HG03280 (cell line): ENCODE measurements at regions not wholly inside any gene's neighbourhood (a gene's known extent, or its start where the extent isn't known, plus 50 kb on each side); places are given as distances from the start of the nearest gene placed in this dataset.
"Not testable (repeated sequence)": the region's sequence is repeated elsewhere in the genome, so short reads cannot be mapped to it uniquely, and the experiment has no call there.

Experiments
- ATAC-seq: cut with Tn5 transposase; IDR thresholded peaks from one replicate; pipeline ENCODE4 v1.9.1; 2021; ENCODE audit warnings: mild to moderate bottlenecking, moderate library complexity; ENCODE audit not compliant: unreplicated experiment

GRCh38 chr12:75685617-75686225 lies 174.3 kb upstream of the KRR1 start:
- ATAC-seq = no peak

GRCh38 chr12:75684678-75685616 lies 173.5 kb upstream of the KRR1 start:
- ATAC-seq = no peak

DNA sequence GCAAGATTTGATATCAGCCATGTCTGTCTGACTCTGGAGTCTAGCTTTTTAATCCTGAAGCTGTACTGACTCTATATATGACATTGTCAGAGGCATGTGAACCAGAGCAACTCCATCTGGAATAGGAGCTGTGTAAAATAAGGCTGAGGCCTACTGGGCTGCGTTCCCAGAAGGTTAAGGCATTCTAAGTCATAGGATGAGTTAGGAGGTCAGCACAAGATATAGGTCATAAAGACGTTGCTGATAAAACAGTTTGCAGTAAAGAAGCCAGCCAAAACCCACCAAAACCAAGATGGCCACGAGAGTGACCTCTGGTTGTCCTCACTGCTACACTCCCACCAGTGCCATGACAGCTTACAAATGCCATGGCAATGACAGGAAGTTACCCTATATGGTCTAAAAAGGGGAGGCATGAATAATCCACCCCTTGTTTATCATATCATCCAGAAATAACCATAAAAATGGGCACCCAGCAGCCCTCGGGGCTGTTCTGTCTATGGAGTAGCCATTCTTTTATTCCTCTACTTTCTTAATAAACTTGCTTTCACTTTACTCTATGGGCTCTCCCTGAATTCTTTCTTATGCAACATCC lies 172.7 kb upstream of the KRR1 start:
- not testable (repeated sequence) for ATAC-seq

DNA sequence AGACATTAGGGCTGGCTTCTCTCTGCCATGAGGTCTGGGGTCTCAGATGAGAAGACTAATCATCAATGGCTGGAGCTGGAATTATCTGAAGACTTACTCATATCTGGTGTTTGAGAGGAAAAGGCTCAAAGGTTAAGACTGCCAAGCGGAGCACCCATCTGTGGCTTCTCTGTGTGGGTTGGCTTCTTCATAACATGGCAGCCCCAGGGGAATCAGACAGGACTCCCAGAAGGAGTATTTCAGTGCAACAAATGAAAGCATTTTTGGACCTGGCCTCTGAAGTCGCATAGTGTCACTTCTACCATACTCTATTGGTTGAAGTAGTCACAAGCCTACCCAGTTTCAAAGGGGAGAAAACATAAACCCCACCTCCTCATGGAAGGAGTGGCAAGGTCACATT lies 171.8 kb upstream of the KRR1 start:
- no peak for ATAC-seq

DNA sequence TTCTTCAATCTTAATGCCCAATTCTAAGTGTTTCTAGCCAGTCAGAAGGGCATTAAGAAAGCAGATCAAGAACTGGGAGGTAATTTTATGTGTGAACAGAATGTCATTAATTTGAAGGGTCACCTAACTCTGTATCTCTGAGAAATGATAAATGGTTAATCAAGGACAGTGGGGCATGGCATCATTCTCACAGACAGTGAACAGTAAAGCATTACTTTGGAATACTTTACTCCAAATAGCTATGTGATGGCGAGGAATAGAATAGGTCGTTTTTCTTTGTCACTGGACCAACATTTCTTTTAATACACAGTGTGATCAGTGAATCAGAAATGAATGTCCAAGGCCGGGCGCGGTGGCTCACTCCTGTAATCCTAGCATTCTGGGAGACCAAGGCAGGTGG lies 166.1 kb upstream of the KRR1 start:
- ATAC-seq = no peak

- ATAC-seq = no peak
Measured at GRCh38 chr12:75674393-75674792, 163.0 kb upstream of the KRR1 start.

DNA sequence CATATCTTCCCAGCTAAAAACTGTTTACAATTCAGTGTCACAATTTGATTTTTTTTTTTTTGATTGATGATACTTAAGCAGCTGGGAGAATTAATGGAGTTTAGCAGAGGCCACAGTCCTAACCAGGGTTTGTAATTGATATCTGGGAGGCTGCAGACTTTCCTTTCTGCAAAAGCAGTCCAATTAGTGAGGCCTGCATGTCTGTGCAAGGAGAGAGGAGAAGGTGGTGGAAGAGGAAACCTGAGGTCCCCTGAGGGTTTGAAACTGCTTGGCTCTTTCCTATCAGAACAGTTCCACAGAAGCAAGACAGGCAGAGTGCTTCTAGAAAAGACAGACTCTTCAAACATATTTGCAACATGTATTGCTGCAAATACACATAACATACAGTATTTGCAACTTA lies 160.8 kb upstream of the KRR1 start:
- no peak for ATAC-seq

- no peak for ATAC-seq
Measured at GRCh38 chr12:75670216-75670615, 158.8 kb upstream of the KRR1 start.

DNA sequence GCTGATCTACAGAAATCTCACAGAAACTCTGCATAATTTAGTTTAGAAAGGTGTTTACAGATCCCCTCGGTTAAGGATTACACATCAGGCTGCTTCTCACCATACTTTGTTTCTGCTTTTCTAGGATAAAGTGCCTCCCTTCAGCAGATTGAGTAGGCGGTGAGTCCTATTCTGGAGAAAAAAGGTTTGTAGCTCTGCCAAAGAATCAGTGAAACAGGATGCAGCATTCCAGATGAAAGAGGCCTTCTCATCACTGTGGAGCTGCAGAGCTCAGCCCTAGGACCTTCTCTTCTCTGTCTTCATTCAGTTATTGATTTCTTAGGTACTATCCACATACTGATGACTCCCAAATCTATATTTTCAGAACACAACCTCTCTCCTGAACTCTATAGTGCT lies 155.5 kb upstream of the KRR1 start:
- no peak for ATAC-seq

DNA sequence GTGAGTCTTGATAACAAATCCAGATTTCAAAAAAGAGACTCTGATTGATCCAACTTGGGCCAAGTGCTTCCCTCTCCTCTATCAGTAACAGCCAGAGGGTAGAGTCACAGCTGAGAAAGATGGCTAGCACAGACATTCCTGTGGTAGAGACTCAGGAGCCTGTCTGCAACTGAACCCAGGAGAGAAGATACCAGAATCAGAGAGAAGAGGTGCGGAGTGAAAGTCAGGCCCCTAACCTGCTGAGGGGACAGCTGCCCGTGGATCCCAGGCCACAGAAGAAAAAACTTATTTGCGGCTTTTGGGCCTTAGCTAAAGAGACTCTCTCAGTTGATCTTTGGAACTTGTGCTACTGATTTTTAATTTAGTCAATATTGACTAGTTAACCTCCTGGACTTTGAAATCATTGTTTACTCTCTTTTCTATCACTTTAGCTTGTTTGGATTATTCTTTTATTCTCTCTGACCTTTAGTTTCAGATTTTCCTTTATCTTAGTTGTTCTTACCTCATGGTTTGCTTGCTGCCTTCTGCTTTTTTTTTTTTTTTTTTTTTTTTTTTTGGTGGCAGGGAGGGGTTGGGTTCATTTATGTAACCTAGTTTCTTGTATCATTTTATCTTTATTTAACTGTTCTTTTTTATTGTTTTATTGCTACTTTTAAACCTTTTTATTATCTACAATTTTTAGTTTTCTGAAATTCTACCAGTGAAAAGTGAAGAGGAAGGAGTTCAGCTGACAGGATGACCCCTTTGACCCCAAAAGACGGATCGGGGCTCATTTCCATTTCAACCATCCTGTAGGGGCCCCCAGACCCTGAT lies 154.9 kb upstream of the KRR1 start:
- ATAC-seq = no peak

DNA sequence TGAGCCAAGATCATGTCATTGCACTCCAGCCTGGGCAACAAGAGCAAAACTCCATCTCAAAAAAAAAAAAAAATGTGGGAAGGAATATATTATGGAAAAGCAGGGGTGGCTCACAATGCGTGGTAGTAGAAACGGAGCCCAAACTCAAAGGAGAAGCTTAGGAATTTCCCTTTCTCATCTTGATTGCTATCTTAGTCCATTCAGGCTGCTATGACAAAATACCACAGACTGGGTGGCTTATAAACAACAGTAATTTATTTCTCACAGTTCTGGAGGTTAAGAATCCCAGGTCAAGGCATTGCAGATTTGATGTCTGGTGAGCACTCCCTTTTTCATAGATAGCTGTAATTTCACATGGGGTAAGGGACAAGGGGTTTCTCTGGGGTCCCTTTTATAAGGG lies 153.8 kb upstream of the KRR1 start:
- no peak for ATAC-seq

GRCh38 chr12:75662511-75663159 lies 151.2 kb upstream of the KRR1 start:
- peak; percentile 61 for ATAC-seq

DNA sequence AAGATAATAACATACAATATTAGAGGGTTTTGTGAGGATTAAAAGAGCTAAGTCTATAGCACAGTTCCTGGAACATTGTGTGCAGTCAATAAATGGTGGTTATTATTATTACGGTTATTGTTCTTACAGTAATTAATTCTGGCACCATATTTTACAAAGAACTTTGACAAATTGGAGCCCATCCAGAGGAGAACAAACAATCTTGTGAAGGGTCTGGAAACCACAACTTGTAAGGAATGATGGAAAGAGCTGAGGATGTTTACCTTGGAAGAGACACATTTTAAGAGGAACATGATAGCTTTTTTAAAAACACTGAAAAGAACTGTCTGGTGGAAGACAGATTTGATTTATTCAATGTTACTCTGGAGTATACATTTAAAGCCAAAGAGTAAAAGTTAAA lies 150.5 kb upstream of the KRR1 start:
- ATAC-seq = no peak

GRCh38 chr12:75660805-75661404 lies 149.5 kb upstream of the KRR1 start:
- ATAC-seq = no peak

DNA sequence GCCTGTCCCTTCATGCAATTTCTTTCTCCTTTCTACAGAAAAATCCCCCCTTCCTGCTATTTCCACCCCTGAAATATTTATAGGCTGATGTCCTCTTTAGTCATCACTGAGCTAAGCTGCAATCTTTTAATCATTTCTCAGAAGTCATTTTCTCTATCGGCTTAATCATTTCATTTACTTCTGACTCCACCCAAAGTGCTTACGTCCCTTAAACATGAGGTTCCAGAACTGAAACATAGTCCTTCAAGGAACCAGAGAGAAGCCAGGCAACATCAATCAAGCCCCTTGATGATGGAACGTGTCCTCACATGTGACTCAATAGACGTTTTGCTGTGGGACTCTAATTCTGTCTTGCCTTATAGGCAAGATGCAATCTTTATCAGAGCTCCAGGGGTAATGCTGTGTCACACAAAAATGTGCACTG lies 148.7 kb upstream of the KRR1 start:
- ATAC-seq = no peak

- ATAC-seq = no peak
Measured at GRCh38 chr12:75658901-75659823, 147.8 kb upstream of the KRR1 start.

- ATAC-seq = no peak
Measured at GRCh38 chr12:75658286-75658685, 146.9 kb upstream of the KRR1 start.

GRCh38 chr12:75657831-75658230 lies 146.4 kb upstream of the KRR1 start:
- no peak for ATAC-seq

DNA sequence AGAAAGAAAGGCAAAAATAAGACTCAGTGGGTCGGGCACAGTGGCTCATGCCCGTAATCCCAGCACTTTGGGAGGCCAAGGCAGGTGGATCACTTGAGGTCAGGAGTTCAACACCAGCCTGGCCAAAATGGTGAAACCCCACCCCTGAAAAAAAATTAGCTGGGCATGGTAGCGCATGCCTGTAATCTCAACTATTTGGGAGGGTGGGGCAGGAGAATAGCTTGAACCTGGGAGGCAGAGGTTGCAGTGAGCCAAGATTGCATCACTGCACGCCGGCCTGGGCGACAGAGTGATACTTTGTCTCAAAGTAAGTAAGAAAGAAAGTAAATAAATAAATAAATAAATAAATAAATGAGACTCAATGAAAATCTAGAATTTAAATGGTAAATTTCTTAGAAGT lies 145.9 kb upstream of the KRR1 start:
- not testable (repeated sequence) for ATAC-seq
